ENCODE measurements at regions not wholly inside any gene's neighbourhood (a gene's known extent, or its start where the extent isn't known, plus 50 kb on each side); places are given as distances from the start of the nearest gene placed in this dataset.

GRCh38 chr2:128497461-128497860 is 178.8 kb upstream of the HS6ST1 start:
- Mint-ChIP-seq H3K36me3 (no peaks in the 10 kb centered on the region), H3K4me3 (no peak overlapping the region), H3K27me3 (ENCODE audit: low read depth) (no peaks in the 10 kb centered on the region), H3K27ac (no peak overlapping the region), H3K4me1 (peaks cover 21% of the 10 kb centered on the region), H3K9me3 (no peaks in the 10 kb centered on the region)
- TF ChIP-seq PREB (CRISPR knock-in tag; IDR thresholded peaks at IDR 0.05; ENCODE audit: borderline replicate concordance), result no peak
- TF ChIP-seq ELF4 (CRISPR knock-in tag; IDR thresholded peaks at IDR 0.05; ENCODE audit: low read depth), result no peak
- TF ChIP-seq ZSCAN18 (CRISPR knock-in tag; IDR thresholded peaks at IDR 0.05), result no peak
- TF ChIP-seq ZNF138 (CRISPR knock-in tag; conservative IDR thresholded peaks at IDR 0.05), result no peak
- TF ChIP-seq ZBTB43 (CRISPR knock-in tag; IDR thresholded peaks at IDR 0.05), result no peak
- no peak for TF ChIP-seq ZNF423 (CRISPR knock-in tag; IDR thresholded peaks at IDR 0.05)
- no peak for TF ChIP-seq CREM (CRISPR knock-in tag; IDR thresholded peaks at IDR 0.05)
- TF ChIP-seq, protein P1, sequence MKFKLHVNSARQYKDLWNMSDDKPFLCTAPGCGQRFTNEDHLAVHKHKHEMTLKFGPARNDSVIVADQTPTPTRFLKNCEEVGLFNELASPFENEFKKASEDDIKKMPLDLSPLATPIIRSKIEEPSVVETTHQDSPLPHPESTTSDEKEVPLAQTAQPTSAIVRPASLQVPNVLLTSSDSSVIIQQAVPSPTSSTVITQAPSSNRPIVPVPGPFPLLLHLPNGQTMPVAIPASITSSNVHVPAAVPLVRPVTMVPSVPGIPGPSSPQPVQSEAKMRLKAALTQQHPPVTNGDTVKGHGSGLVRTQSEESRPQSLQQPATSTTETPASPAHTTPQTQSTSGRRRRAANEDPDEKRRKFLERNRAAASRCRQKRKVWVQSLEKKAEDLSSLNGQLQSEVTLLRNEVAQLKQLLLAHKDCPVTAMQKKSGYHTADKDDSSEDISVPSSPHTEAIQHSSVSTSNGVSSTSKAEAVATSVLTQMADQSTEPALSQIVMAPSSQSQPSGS (CRISPR knock-in tag; IDR thresholded peaks at IDR 0.05; ENCODE audit: borderline replicate concordance, low read depth), result no peak
- no peak for TF ChIP-seq STAT6 (CRISPR knock-in tag; conservative IDR thresholded peaks at IDR 0.05; ENCODE audit: low read depth)
- no peak for TF ChIP-seq FOXJ3 (CRISPR knock-in tag; IDR thresholded peaks at IDR 0.05; ENCODE audit: borderline replicate concordance)
- TF ChIP-seq, protein P2, sequence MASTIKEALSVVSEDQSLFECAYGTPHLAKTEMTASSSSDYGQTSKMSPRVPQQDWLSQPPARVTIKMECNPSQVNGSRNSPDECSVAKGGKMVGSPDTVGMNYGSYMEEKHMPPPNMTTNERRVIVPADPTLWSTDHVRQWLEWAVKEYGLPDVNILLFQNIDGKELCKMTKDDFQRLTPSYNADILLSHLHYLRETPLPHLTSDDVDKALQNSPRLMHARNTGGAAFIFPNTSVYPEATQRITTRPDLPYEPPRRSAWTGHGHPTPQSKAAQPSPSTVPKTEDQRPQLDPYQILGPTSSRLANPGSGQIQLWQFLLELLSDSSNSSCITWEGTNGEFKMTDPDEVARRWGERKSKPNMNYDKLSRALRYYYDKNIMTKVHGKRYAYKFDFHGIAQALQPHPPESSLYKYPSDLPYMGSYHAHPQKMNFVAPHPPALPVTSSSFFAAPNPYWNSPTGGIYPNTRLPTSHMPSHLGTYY (CRISPR knock-in tag; IDR thresholded peaks at IDR 0.05), result no peak
- TF ChIP-seq ZNF263 (CRISPR knock-in tag; IDR thresholded peaks at IDR 0.05; ENCODE audit: low read depth), result no peak
- no peak for TF ChIP-seq AFF4 (CRISPR knock-in tag; IDR thresholded peaks at IDR 0.05; ENCODE audit: borderline replicate concordance)
- no peak for TF ChIP-seq CBFB (CRISPR knock-in tag; IDR thresholded peaks at IDR 0.05; ENCODE audit: low read depth)
- no peak for TF ChIP-seq NFE2L1 (CRISPR knock-in tag; IDR thresholded peaks at IDR 0.05)
- TF ChIP-seq TCF7 (CRISPR knock-in tag; IDR thresholded peaks at IDR 0.05; ENCODE audit: low read depth), result no peak
- TF ChIP-seq IRF2 (CRISPR knock-in tag; IDR thresholded peaks at IDR 0.05; ENCODE audit: borderline replicate concordance, low read depth), result no peak
- TF ChIP-seq FOXK1 (CRISPR knock-in tag; IDR thresholded peaks at IDR 0.05), result no peak
- TF ChIP-seq, protein P3, sequence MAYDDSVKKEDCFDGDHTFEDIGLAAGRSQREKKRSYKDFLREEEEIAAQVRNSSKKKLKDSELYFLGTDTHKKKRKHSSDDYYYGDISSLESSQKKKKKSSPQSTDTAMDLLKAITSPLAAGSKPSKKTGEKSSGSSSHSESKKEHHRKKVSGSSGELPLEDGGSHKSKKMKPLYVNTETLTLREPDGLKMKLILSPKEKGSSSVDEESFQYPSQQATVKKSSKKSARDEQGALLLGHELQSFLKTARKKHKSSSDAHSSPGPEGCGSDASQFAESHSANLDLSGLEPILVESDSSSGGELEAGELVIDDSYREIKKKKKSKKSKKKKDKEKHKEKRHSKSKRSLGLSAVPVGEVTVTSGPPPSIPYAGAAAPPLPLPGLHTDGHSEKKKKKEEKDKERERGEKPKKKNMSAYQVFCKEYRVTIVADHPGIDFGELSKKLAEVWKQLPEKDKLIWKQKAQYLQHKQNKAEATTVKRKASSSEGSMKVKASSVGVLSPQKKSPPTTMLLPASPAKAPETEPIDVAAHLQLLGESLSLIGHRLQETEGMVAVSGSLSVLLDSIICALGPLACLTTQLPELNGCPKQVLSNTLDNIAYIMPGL (CRISPR knock-in tag; IDR thresholded peaks at IDR 0.05), result no peak
- DNase-seq (ENCODE audit: low spot score), result no peak
- ChIA-PET CTCF (no interaction called here), POLR2A (no interaction called here)
- ATAC-seq, result no peak
